Lower lobe of right lung (tissue), 2 donors: ENCODE measurements at regions not wholly inside any gene's neighbourhood (a gene's known extent, or its start where the extent isn't known, plus 50 kb on each side); places are given as distances from the start of the nearest gene placed in this dataset.

Experiments used
- ATAC-seq, 2 donors: fragments of 200-7000 bp; cut with Tn5 transposase; one replicate each; pipeline ENCODE4 v1.9.1; 2020 to 2022; ENCODE audit warnings: mild to moderate bottlenecking in 2 of 2, moderate library complexity in 2 of 2
- DNase-seq: peaks from one replicate; pipeline ENCODE4 v3.0.0-alpha.2; 2020
- H3K27ac ChIP-seq: fragments of 200-600 bp; one replicate; pipeline ENCODE4 v1.8.0; 2022
- H3K27me3 ChIP-seq: fragments of 200-600 bp; one replicate; pipeline ENCODE4 v1.8.0; 2022; ENCODE audit warnings: low read depth
- H3K36me3 ChIP-seq: fragments of 200-600 bp; one replicate; pipeline ENCODE4 v1.8.0; 2022; ENCODE audit warnings: mild to moderate bottlenecking
- H3K4me1 ChIP-seq: fragments of 200-600 bp; one replicate; pipeline ENCODE4 v1.8.0; 2022
- H3K4me3 ChIP-seq: fragments of 200-600 bp; one replicate; pipeline ENCODE4 v1.8.0; 2022; ENCODE audit warnings: mild to moderate bottlenecking
- H3K9me3 ChIP-seq: fragments of 200-600 bp; one replicate; pipeline ENCODE4 v1.8.0; 2022
- intact Hi-C: fragments of 100-400 bp; cut with DNase I; formaldehyde crosslinking; loops from one replicate; pipeline ENCODE4 v1.11.0; 2022
- TF ChIP-seq, protein P1 (sequence below): fragments of 200-600 bp; IDR thresholded peaks from one replicate; pipeline ENCODE4 v1.8.0; 2022; ENCODE audit warnings: antibody characterized with exemption, mild to moderate bottlenecking
- donor health status: DM: no; HTN: yes; CAD: no; lungs with severe emphysema.

DNA sequence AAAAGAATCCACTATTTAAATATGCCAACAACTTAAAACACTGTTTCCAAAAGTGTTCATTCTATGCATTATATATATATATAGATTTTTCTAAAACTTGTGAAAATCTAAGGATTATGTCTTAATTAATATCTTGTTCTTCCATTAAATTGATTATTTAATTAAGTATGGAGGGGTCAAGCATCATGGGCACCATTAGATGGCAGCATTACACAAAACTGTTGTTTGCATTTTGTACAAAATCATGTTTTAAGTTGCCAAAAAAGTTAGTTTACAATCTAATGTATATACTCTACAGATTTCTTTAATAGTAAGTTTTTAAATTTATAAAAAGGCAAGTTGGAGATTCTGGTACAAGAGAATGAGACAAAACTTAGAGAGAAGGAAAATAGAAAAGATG lies 213.2 kb upstream of the EDNRB start:
- H3K36me3 ChIP-seq = no peaks in the 10 kb centered on the region
- TF ChIP-seq, protein P1, sequence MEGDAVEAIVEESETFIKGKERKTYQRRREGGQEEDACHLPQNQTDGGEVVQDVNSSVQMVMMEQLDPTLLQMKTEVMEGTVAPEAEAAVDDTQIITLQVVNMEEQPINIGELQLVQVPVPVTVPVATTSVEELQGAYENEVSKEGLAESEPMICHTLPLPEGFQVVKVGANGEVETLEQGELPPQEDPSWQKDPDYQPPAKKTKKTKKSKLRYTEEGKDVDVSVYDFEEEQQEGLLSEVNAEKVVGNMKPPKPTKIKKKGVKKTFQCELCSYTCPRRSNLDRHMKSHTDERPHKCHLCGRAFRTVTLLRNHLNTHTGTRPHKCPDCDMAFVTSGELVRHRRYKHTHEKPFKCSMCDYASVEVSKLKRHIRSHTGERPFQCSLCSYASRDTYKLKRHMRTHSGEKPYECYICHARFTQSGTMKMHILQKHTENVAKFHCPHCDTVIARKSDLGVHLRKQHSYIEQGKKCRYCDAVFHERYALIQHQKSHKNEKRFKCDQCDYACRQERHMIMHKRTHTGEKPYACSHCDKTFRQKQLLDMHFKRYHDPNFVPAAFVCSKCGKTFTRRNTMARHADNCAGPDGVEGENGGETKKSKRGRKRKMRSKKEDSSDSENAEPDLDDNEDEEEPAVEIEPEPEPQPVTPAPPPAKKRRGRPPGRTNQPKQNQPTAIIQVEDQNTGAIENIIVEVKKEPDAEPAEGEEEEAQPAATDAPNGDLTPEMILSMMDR = no peak
- intact Hi-C loops = no loop called here
- no peaks in the 10 kb centered on the region for H3K27me3 ChIP-seq
- DNase-seq = no peak
- no peak overlapping the region for H3K4me3 ChIP-seq
- ATAC-seq = no peak
- no peaks in the 10 kb centered on the region for H3K9me3 ChIP-seq
- no peaks in the 10 kb centered on the region for H3K4me1 ChIP-seq
- H3K27ac ChIP-seq = no peak overlapping the region

DNA sequence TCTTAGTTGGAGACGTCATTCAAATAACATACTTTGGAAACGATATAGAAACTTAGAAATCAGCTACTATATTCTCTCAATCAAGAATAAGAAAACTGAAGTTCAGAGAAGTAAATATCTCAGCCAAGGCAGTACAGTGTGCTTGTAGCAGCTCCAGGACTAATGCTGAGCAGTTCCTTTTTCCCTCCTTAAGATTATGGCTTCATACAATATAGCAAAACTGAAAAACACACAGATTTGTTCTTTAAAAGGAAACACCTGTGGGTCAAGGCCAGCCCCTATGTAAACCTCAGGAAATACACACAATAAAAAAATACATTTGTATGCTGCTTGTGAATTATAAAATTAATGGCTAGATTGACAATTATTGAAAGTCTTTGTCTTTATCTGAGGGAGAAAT lies 212.7 kb upstream of the EDNRB start:
- no peaks in the 10 kb centered on the region for H3K27me3 ChIP-seq
- no peaks in the 10 kb centered on the region for H3K4me1 ChIP-seq
- no peak for ATAC-seq
- H3K4me3 ChIP-seq = no peak overlapping the region
- TF ChIP-seq, protein P1 = no peak
- intact Hi-C loops = no loop called here
- no peak for DNase-seq
- no peaks in the 10 kb centered on the region for H3K36me3 ChIP-seq
- no peaks in the 10 kb centered on the region for H3K9me3 ChIP-seq
- H3K27ac ChIP-seq = no peak overlapping the region

DNA sequence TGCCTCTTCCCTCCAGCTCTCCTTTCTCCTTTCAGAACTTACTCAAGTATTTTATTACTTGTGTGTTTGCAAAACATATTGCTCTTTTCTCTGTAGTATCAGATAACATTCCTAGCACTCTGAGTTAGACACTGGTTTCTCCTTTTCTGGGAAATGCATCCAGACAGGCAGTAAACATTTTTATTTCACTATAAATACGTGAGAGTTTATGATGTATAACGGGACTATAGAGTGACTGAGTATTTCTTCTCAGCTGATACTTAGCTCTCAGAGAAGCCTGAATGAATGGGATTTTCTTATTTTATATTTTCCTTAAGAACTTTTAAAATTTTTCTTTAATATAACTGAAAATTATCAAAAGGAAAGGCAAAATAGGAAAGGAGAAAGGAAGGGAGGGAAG lies 211.2 kb upstream of the EDNRB start:
- TF ChIP-seq, protein P1 = no peak
- DNase-seq = no peak
- no peaks in the 10 kb centered on the region for H3K36me3 ChIP-seq
- no peaks in the 10 kb centered on the region for H3K4me1 ChIP-seq
- H3K9me3 ChIP-seq = no peaks in the 10 kb centered on the region
- no peak overlapping the region for H3K27ac ChIP-seq
- H3K4me3 ChIP-seq = no peak overlapping the region
- no peak for ATAC-seq
- intact Hi-C loops = no loop called here
- no peaks in the 10 kb centered on the region for H3K27me3 ChIP-seq

DNA sequence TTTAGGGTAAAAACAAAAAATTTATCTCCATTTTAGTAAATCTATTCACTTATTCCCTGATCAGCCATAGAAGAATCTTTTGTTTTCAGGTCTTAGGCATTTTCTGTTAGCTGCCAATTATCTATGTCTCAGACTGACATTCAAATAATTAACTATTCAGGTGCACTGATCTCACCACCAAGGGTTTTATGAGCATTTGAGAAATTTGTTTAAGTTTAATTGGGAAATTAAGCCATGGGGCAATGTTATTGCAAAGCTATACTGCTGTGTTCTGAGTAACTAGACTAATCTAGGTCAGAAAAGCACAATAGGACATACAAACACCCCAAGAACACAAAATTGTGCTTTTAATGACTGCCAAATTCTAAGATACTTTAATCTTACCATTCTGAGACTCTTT lies 210.7 kb upstream of the EDNRB start:
- DNase-seq = no peak
- ATAC-seq = no peak
- Histone ChIP-seq H3K4me1 (no peaks in the 10 kb centered on the region), H3K27ac (no peak overlapping the region), H3K27me3 (no peaks in the 10 kb centered on the region), H3K4me3 (no peak overlapping the region), H3K36me3 (no peaks in the 10 kb centered on the region), H3K9me3 (no peaks in the 10 kb centered on the region)
- TF ChIP-seq, protein P1 = no peak
- intact Hi-C loops = no loop called here

DNA sequence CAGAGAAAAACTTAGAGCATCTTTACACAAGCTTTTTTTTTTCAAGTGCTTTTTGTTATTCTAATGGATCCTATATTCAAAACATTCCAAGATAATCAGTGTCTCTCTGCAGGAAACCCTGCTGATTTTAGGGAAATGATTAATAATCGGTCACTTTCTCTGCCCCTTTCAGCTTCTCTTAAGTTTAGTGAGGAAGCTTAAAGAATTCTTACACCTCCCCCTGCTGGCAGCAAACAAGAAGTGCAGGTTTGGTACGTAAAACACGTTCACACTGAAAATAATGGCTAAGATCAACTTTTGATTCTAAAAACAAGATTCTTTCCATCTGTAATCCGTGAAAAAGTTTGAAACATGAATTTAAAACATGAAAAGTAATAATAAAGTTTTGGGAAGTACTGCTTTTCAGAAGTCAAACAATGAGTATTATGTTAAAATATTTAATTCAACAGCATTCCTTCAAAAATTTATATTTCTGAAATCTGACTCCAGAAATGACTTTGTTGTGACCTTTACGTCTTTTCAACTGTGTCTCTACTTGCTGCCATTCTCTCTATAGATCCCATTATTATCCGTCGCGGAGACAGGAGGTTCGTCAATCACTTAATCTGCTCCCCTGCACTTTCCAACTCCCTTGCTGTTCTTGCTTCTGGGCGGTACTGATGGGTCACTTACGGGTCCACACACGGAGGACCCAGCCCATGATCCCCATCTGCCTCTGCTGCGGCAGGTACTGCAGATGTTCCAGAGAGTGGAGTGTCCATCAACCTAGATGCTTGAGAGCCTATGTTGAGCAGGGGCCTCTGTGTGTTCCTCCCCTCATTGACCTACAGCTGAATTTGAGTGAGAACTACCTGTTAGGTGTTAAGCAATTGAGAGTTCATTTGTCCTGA lies 203.1 kb upstream of the EDNRB start:
- H3K4me1 ChIP-seq = no peaks in the 10 kb centered on the region
- TF ChIP-seq, protein P1 = peak; percentile 88
- ATAC-seq (peak; percentile 53 to 74), DNase-seq (no peak)
- no peaks in the 10 kb centered on the region for H3K27me3 ChIP-seq
- no peaks in the 10 kb centered on the region for H3K9me3 ChIP-seq
- H3K36me3 ChIP-seq = no peaks in the 10 kb centered on the region
- no peak overlapping the region for H3K4me3 ChIP-seq
- H3K27ac ChIP-seq = no peak overlapping the region
- intact Hi-C loops = loop anchor here (5.0 kb wide), 1 partner anchor 344 kb away; no protein-coding TSS in a partner anchor
